ENCODE measurements at regions not wholly inside any gene's neighbourhood (a gene's known extent, or its start where the extent isn't known, plus 50 kb on each side); places are given as distances from the start of the nearest gene placed in this dataset.
A peak's percentile ranks its signal among the peaks of the same experiment; 100 is the strongest.

GRCh38 chr11:8806974-8807373, 104.0 kb upstream of the AKIP1 start:
- H3K4me3 ChIP-seq (ENCODE audit: low read depth in 1 of 5, low read length in 5 of 5), result peak overlapping the region in 1 of 5 donors; percentile 15
- H3K9ac ChIP-seq (ENCODE audit: low read length in 5 of 5), result no peak overlapping the region
- H3K4me1 ChIP-seq (ENCODE audit: control insufficient read depth in 5 of 5, insufficient read depth in 5 of 5, low read length in 5 of 5), result peaks cover 11 to 64% (median 39%) of the 10 kb centered on the region in 5 donors
- no peaks in the 10 kb centered on the region for H3K9me3 ChIP-seq (ENCODE audit: control insufficient read depth in 5 of 5, low read length in 5 of 5)
- no peaks in the 10 kb centered on the region for H3K36me3 ChIP-seq (ENCODE audit: control insufficient read depth in 5 of 5, insufficient read depth in 5 of 5, low read length in 5 of 5)
- peaks cover 0 to 3% (median 0%) of the 10 kb centered on the region in 5 donors for H3K27me3 ChIP-seq (ENCODE audit: control insufficient read depth in 5 of 5, insufficient read depth in 4 of 5, low read length in 5 of 5)
- H3K27ac ChIP-seq (ENCODE audit: low read depth, low read length), result peak overlapping the region; percentile 51

- Histone ChIP-seq H3K27ac (ENCODE audit: low read depth, low read length) (peak overlapping the region; percentile 51), H3K9me3 (ENCODE audit: control insufficient read depth in 5 of 5, low read length in 5 of 5) (no peaks in the 10 kb centered on the region), H3K9ac (ENCODE audit: low read length in 5 of 5) (peak overlapping the region in 3 of 5 donors; percentile 19 to 33 (median 19)), H3K36me3 (ENCODE audit: control insufficient read depth in 5 of 5, insufficient read depth in 5 of 5, low read length in 5 of 5) (no peaks in the 10 kb centered on the region), H3K4me3 (ENCODE audit: low read depth in 1 of 5, low read length in 5 of 5) (peak overlapping the region in 4 of 5 donors; percentile 33 to 80 (median 34)), H3K27me3 (ENCODE audit: control insufficient read depth in 5 of 5, insufficient read depth in 4 of 5, low read length in 5 of 5) (peaks cover 0 to 3% (median 0%) of the 10 kb centered on the region in 5 donors), H3K4me1 (ENCODE audit: control insufficient read depth in 5 of 5, insufficient read depth in 5 of 5, low read length in 5 of 5) (peaks cover 11 to 61% (median 39%) of the 10 kb centered on the region in 5 donors)
These were observed 103.3 kb upstream of the AKIP1 start for GRCh38 chr11:8807544-8808225.

- peak overlapping the region in 4 of 5 donors; percentile 33 to 80 (median 34) for H3K4me3 ChIP-seq (ENCODE audit: low read depth in 1 of 5, low read length in 5 of 5)
- H3K27ac ChIP-seq (ENCODE audit: low read depth, low read length), result peak overlapping the region; percentile 51
- H3K36me3 ChIP-seq (ENCODE audit: control insufficient read depth in 5 of 5, insufficient read depth in 5 of 5, low read length in 5 of 5), result no peaks in the 10 kb centered on the region
- peak overlapping the region in 2 of 5 donors; percentile 19 to 33 for H3K9ac ChIP-seq (ENCODE audit: low read length in 5 of 5)
- H3K9me3 ChIP-seq (ENCODE audit: control insufficient read depth in 5 of 5, low read length in 5 of 5), result no peaks in the 10 kb centered on the region
- H3K4me1 ChIP-seq (ENCODE audit: control insufficient read depth in 5 of 5, insufficient read depth in 5 of 5, low read length in 5 of 5), result peaks cover 11 to 62% (median 39%) of the 10 kb centered on the region in 5 donors
- peaks cover 0 to 3% (median 0%) of the 10 kb centered on the region in 5 donors for H3K27me3 ChIP-seq (ENCODE audit: control insufficient read depth in 5 of 5, insufficient read depth in 4 of 5, low read length in 5 of 5)
These were observed 102.8 kb upstream of the AKIP1 start for GRCh38 chr11:8808226-8808585.

GRCh38 chr11:8809241-8809938, 101.6 kb upstream of the AKIP1 start:
- Histone ChIP-seq H3K36me3 (ENCODE audit: control insufficient read depth in 5 of 5, insufficient read depth in 5 of 5, low read length in 5 of 5) (no peaks in the 10 kb centered on the region), H3K9me3 (ENCODE audit: control insufficient read depth in 5 of 5, low read length in 5 of 5) (no peaks in the 10 kb centered on the region), H3K9ac (ENCODE audit: low read length in 5 of 5) (peak overlapping the region in 2 of 5 donors; percentile 57 to 68), H3K27me3 (ENCODE audit: control insufficient read depth in 5 of 5, insufficient read depth in 4 of 5, low read length in 5 of 5) (peaks cover 0 to 3% (median 0%) of the 10 kb centered on the region in 5 donors), H3K4me1 (ENCODE audit: control insufficient read depth in 5 of 5, insufficient read depth in 5 of 5, low read length in 5 of 5) (peaks cover 13 to 68% (median 39%) of the 10 kb centered on the region in 5 donors), H3K27ac (ENCODE audit: low read depth, low read length) (peak overlapping the region; percentile 51), H3K4me3 (ENCODE audit: low read depth in 1 of 5, low read length in 5 of 5) (peak overlapping the region in 4 of 5 donors; percentile 70 to 80 (median 74))

GRCh38 chr11:8809939-8810539, 101.0 kb upstream of the AKIP1 start:
- H3K36me3 ChIP-seq (ENCODE audit: control insufficient read depth in 5 of 5, insufficient read depth in 5 of 5, low read length in 5 of 5), result no peaks in the 10 kb centered on the region
- H3K9ac ChIP-seq (ENCODE audit: low read length in 5 of 5), result peak overlapping the region; percentile 53 to 69 (median 60)
- H3K9me3 ChIP-seq (ENCODE audit: control insufficient read depth in 5 of 5, low read length in 5 of 5), result no peaks in the 10 kb centered on the region
- H3K4me1 ChIP-seq (ENCODE audit: control insufficient read depth in 5 of 5, insufficient read depth in 5 of 5, low read length in 5 of 5), result peaks cover 13 to 68% (median 39%) of the 10 kb centered on the region in 5 donors
- H3K27me3 ChIP-seq (ENCODE audit: control insufficient read depth in 5 of 5, insufficient read depth in 4 of 5, low read length in 5 of 5), result peaks cover 0 to 3% (median 0%) of the 10 kb centered on the region in 5 donors
- peak overlapping the region; percentile 51 for H3K27ac ChIP-seq (ENCODE audit: low read depth, low read length)
- H3K4me3 ChIP-seq (ENCODE audit: low read depth in 1 of 5, low read length in 5 of 5), result peak overlapping the region; percentile 67 to 80 (median 73)

GRCh38 chr11:8810540-8811301, 100.3 kb upstream of the AKIP1 start:
- H3K27me3 ChIP-seq (ENCODE audit: control insufficient read depth in 5 of 5, insufficient read depth in 4 of 5, low read length in 5 of 5), result peaks cover 0 to 3% (median 0%) of the 10 kb centered on the region in 5 donors
- H3K9ac ChIP-seq (ENCODE audit: low read length in 5 of 5), result peak overlapping the region; percentile 53 to 69 (median 60)
- no peaks in the 10 kb centered on the region for H3K9me3 ChIP-seq (ENCODE audit: control insufficient read depth in 5 of 5, low read length in 5 of 5)
- peaks cover 13 to 64% (median 39%) of the 10 kb centered on the region in 5 donors for H3K4me1 ChIP-seq (ENCODE audit: control insufficient read depth in 5 of 5, insufficient read depth in 5 of 5, low read length in 5 of 5)
- H3K27ac ChIP-seq (ENCODE audit: low read depth, low read length), result peak overlapping the region; percentile 51
- H3K36me3 ChIP-seq (ENCODE audit: control insufficient read depth in 5 of 5, insufficient read depth in 5 of 5, low read length in 5 of 5), result no peaks in the 10 kb centered on the region
- peak overlapping the region; percentile 67 to 80 (median 73) for H3K4me3 ChIP-seq (ENCODE audit: low read depth in 1 of 5, low read length in 5 of 5)

GRCh38 chr11:8811571-8811970, 99.4 kb upstream of the AKIP1 start:
- Histone ChIP-seq H3K27ac (ENCODE audit: low read depth, low read length) (peak overlapping the region; percentile 51), H3K4me3 (ENCODE audit: low read depth in 1 of 5, low read length in 5 of 5) (peak overlapping the region in 1 of 5 donors; percentile 73), H3K9me3 (ENCODE audit: control insufficient read depth in 5 of 5, low read length in 5 of 5) (no peaks in the 10 kb centered on the region), H3K9ac (ENCODE audit: low read length in 5 of 5) (no peak overlapping the region), H3K27me3 (ENCODE audit: control insufficient read depth in 5 of 5, insufficient read depth in 4 of 5, low read length in 5 of 5) (peaks cover 0 to 3% (median 0%) of the 10 kb centered on the region in 5 donors), H3K36me3 (ENCODE audit: control insufficient read depth in 5 of 5, insufficient read depth in 5 of 5, low read length in 5 of 5) (no peaks in the 10 kb centered on the region), H3K4me1 (ENCODE audit: control insufficient read depth in 5 of 5, insufficient read depth in 5 of 5, low read length in 5 of 5) (peaks cover 11 to 62% (median 38%) of the 10 kb centered on the region in 5 donors)

- peaks cover 9 to 54% (median 34%) of the 10 kb centered on the region in 5 donors for H3K4me1 ChIP-seq (ENCODE audit: control insufficient read depth in 5 of 5, insufficient read depth in 5 of 5, low read length in 5 of 5)
- H3K9ac ChIP-seq (ENCODE audit: low read length in 5 of 5), result no peak overlapping the region
- no peak overlapping the region for H3K27ac ChIP-seq (ENCODE audit: low read depth, low read length)
- peaks cover 0 to 3% (median 0%) of the 10 kb centered on the region in 5 donors for H3K27me3 ChIP-seq (ENCODE audit: control insufficient read depth in 5 of 5, insufficient read depth in 4 of 5, low read length in 5 of 5)
- no peaks in the 10 kb centered on the region for H3K36me3 ChIP-seq (ENCODE audit: control insufficient read depth in 5 of 5, insufficient read depth in 5 of 5, low read length in 5 of 5)
- no peak overlapping the region for H3K4me3 ChIP-seq (ENCODE audit: low read depth in 1 of 5, low read length in 5 of 5)
- H3K9me3 ChIP-seq (ENCODE audit: control insufficient read depth in 5 of 5, low read length in 5 of 5), result no peaks in the 10 kb centered on the region
These were observed 98.6 kb upstream of the AKIP1 start for GRCh38 chr11:8812438-8812837.

- H3K4me3 ChIP-seq (ENCODE audit: low read depth in 1 of 5, low read length in 5 of 5), result no peak overlapping the region
- no peak overlapping the region for H3K9ac ChIP-seq (ENCODE audit: low read length in 5 of 5)
- no peaks in the 10 kb centered on the region for H3K36me3 ChIP-seq (ENCODE audit: control insufficient read depth in 5 of 5, insufficient read depth in 5 of 5, low read length in 5 of 5)
- peaks cover 9 to 42% (median 28%) of the 10 kb centered on the region in 5 donors for H3K4me1 ChIP-seq (ENCODE audit: control insufficient read depth in 5 of 5, insufficient read depth in 5 of 5, low read length in 5 of 5)
- peaks cover 0 to 3% (median 0%) of the 10 kb centered on the region in 5 donors for H3K27me3 ChIP-seq (ENCODE audit: control insufficient read depth in 5 of 5, insufficient read depth in 4 of 5, low read length in 5 of 5)
- H3K27ac ChIP-seq (ENCODE audit: low read depth, low read length), result no peak overlapping the region
- H3K9me3 ChIP-seq (ENCODE audit: control insufficient read depth in 5 of 5, low read length in 5 of 5), result no peaks in the 10 kb centered on the region
These were observed 97.3 kb upstream of the AKIP1 start for GRCh38 chr11:8813658-8814057.

Measured in subcutaneous abdominal adipose tissue (tissue), 5 donors.